RPMI8226 (cell line): ENCODE measurements at regions not wholly inside any gene's neighbourhood (a gene's known extent, or its start where the extent isn't known, plus 50 kb on each side); places are given as distances from the start of the nearest gene placed in this dataset.
A peak's percentile ranks its signal among the peaks of the same experiment; 100 is the strongest.
"Not testable (repeated sequence)": the region's sequence is repeated elsewhere in the genome, so short reads cannot be mapped to it uniquely, and the experiment has no call there.

ENCODE experiments used
- DNase-seq: peaks from one replicate; pipeline ENCODE4 v3.0.0-alpha.2; 2015

DNA sequence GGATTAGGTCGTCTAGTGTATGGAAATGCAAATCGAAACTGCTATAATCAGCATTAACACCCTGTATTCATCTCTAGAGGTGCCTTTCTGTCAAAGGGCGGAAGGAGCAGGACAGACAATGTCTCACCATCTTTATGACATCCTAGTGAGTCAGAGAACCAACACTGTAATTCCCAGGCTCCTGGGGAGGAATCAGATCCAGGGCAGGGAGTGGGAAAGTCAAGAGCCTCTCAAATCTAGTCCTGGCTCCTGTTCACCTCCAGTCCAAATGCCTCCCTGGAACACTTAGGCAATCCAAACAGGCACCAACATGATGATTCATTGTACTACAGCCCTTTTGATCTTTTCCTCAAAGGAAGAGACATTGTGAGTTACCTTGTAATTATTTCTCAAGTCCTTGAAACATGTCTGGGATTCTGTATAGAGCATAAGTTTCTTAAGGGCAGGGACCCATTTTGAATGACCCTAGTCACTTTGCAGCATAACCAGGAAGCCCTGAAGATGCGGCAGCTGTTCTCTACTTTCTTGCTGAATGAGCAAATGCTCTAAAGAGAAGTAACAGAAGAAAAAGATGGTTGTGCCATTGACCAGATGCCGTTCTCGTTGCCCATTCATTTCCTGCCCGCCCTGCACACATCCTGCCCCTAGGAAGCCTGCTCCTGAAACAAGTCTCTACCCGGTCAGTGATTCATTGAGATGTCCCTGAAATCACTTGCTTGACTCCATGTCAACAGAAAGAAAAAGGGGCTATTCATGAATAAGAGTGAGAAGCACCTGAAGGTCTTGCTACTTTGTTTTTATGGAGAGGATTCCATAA, 112.8 kb upstream of the JARID2 start:
- DNase-seq: peak; percentile 34

DNA sequence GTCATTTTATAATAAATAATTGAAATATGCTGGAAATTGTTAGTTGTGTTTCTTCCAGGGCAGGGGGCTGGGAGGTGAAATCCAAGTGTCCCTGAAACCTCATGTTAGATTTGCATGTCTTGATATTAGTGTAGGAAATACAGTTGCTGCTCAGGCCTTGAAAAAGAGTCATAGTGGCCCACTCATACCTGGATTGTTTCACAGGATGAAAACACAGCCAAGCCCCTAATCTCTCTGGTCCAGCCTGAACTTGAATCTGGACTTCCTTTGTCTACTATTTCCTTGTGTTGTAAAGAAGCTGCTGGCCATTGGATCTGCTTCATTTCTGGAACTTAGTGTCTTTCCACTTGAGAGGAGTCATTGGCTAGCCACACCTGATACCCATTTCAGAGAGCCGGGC, 108.8 kb upstream of the JARID2 start:
- no peak for DNase-seq

DNA sequence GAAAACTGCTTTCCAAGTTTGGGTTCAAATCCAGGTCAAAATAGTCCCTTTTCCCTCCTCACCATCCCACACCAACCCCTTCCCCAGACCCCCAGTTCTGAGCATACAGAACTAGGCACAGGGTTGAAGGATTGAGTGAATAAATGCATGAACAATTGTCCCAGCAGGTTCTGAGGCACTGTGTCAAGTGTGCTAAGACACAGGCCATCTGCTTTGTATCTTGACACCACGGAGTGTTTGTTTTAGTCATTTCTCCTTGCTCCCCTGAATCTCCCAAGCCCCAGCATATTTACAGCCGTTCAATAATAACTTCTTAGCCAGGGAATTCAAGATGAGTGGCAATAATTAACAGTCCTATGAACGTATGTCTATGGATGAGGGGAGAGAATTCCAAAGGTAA, 102.8 kb upstream of the JARID2 start:
- no peak for DNase-seq

GRCh38 chr6:15143540-15143939, 102.3 kb upstream of the JARID2 start:
- no peak for DNase-seq

- no peak for DNase-seq
These were observed 100.0 kb upstream of the JARID2 start for GRCh38 chr6:15145821-15146220.

DNA sequence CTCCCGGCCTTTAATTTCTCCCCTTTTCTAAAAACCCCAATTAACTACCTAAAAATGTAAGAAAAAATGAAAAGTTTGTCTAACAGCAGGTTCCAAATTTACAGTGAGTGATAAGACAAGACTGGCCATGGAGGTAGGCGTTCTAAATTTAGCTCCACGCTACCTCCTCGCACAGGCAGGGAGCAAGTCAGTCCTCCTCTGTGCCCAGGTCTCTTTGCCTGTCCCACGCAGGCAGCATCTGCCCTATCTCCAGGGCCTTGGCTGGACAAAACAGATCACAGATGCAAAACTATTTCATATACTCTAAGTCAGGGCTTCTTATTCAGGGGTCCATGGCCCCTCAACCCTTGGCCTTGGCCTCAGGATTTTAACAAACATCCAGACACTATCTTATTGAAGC, 98.0 kb upstream of the JARID2 start:
- no peak for DNase-seq

DNA sequence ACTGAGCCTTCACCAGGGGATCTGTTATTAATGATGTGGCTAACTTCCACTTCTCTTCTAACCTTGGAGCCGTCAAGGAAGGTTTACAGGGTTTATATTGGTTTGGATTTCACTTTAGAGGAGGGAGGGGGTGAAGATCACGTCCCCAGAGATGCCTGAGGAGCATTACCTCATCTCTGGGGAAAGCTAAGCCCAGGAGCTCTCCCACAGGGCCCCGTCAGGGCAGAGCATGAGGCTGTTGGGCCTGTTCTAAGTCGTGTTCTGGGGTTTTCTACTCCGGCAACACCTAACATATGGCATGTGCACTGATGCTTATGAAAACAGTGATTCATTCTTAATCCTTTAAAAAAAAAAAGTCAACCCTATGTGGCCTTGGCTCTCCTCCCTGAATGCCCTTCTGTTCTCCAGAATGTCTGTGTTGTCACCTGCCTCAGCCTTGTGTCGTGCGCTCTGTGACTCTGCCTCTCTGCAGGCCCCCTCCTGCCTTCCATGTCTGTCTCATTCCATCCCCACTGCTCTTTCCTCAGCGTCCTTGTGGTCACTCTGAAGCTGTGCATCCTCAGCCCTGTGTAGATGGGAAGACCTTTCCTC, 97.4 kb upstream of the JARID2 start:
- no peak for DNase-seq

DNA sequence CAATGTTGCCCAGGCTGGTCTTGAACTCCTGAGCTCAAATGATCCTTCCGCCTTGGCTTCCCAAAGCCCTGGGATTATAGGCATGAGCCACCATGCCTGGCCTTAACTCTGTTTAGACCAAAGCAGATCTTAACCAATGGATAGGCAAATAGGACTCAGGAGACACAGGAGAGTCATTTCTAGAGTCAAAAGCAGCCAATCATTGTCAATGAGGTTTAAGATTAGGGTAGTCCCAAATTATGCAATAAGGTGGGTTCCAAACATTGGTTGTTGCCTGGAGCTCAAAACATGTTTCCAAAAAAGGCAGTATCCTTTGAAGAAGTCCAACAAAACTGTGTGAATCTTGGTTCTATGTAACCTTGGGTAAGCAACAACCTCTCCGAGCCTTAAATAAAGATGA, 95.7 kb upstream of the JARID2 start:
- no peak for DNase-seq

DNA sequence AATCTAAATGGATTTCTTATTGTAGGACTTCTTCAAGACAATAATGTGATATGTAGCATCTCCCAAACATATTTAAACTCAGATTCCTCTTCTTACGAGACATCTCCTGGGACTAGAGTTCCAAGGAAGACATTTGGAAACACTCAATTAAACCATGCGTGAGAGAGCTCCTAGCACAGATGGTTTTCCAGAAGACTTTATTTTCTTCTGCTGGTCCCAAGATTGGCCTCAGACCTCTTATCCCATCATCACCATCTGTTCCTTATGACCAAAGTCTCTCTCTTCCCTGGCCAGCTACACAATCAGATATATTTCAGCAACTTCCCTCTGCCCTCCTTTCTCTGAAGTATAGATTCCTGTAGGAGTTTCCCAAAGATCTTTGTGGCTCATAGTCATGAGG, 93.2 kb upstream of the JARID2 start:
- DNase-seq: no peak

GRCh38 chr6:15153191-15153590, 92.7 kb upstream of the JARID2 start:
- no peak for DNase-seq

- DNase-seq: no peak
These were observed 88.4 kb upstream of the JARID2 start for GRCh38 chr6:15157479-15157878.

DNA sequence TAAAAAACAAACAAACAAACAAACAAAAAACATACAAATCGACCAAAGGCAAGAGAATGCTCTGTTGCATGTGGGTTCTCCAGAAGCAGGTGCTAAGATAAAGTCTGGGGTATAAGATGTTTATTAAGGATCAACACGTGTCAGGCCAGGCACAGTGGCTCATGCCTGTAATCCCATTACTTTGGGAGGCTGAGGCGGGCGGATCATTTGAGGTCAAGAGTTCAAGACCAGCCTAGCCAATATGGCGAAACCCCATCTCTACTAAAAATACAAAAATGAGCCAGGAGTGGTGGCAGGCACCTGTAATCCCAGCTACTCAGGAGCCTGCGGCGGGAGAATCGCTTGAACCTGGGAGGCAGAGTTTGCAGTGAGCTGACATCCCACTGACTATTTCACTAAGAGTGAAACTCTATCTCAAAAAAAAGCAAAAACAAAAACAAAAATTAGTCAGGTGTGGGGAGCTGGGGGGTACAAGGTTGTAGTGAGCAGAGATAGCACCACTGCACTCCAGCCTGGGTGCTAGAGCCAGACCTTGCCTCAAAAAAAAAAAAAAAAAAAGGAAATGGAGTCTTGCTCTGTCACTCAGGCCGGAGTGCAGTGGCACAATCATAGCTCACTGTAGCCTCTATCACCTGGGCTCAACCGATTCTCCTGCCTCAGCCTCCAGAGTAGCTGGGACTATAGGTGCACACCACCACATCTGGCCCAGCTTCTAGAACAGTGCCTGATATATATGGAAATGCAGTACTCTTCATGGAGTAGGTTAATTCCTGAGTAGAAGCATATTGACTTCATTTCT, 86.8 kb upstream of the JARID2 start:
- no peak for DNase-seq

- DNase-seq: no peak
These were observed 85.1 kb upstream of the JARID2 start for GRCh38 chr6:15160812-15161211.

- DNase-seq: not testable (repeated sequence)
These were observed 81.0 kb upstream of the JARID2 start for GRCh38 chr6:15164855-15165254.

GRCh38 chr6:15166121-15166520, 79.7 kb upstream of the JARID2 start:
- DNase-seq: no peak

DNA sequence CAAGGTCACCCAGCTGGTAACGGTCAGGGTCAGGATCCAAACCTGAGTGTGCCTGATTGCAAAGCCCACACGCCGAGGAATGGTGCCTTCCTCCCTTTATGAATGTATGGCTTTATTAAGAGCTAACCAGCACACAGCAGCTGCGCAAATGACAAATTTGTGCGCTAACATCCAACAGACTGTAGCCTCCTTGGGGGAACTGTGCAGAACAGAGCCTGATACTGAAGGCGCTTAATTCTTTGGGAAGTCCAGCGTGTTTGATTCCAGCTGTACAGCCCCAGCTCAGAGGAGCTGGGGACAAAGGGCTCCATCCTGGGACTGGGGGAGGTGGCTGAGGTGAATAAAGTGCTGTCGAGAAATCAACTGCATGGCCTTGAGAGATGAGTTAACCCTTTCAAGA, 75.7 kb upstream of the JARID2 start:
- no peak for DNase-seq

DNA sequence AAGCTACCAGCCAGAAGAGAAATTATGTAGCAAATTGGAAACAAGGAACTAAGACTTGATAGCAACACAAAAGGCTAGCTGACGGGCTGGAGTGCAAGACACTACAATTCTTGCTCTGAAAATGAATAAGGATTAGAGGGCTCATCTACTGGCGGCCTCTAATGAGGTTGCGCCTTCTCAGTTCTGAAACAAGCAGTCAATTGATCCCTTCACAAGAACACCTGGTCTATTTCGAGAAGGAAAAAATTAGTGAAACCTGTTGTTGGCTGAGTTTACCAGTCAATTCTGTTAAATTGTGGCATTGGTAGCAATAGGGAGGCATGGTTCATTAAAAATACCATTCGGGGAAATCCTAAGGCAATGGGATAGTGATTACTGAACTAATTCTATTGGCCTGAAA, 74.8 kb upstream of the JARID2 start:
- DNase-seq: peak; percentile 42

DNA sequence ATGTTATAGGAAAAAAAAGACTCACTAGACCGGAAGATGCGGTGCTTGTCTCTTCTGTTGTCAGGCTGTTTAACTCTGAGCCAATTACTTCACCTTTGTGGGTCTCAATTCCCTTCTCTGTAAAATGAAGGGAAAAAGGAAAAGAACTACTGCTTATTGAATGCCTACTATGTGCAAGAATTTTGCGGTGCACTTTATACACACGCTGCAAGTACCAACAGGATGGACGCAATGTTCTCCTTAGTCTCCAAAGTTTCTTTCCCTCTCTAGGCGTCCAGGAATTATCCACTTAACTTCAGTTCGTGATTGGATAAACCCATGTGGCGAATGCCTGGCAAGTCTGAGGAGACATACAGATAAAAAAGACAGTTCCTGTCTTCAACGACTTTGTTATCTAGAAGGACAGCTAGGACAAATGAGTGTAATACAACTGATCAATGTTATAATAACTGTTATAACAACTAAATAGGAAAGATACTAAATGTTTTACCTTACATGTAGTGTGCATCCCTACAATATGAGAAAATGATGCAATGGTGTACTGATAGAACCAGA, 69.0 kb upstream of the JARID2 start:
- no peak for DNase-seq

- DNase-seq: no peak
These were observed 61.9 kb upstream of the JARID2 start for GRCh38 chr6:15183979-15184378.

DNA sequence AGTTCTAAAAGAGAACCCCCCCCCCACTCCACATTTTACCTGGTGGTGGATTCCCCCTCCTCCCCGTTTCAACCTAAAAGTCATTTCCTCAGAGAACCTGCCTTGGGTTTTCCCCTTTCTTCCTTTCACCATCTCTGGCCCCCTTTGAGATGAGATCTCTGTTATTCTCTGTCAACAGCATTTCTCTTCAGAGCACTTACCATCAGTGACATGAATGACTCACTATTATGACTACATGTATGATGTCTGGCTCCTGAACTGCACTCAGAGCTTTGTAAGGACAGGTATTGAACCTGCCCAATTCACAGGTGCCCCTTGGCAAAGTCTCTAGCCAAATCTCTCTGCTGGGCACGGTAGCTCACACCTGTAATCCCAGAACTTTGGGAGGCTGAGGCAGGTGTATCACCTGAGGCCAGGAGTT, 61.4 kb upstream of the JARID2 start:
- no peak for DNase-seq

DNA sequence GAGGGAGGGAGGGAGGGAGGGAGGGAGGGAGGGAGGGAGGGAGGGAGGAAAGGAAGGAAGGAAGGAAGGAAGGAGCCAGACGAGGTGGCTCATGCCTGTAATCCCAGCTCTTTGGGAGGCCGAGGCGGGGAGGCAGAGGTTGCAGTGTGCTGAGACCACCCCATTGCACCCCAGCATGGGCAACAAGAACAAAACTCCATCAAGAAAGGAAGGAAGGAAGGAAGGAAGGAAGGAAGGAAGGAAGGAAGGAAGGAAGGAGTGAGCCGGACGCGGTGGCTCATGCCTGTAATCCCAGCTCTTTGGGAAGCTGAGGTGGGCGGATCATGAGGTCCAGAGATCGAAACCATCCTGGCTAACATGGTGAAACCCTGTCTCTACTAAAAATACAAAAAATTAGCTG, 60.8 kb upstream of the JARID2 start:
- DNase-seq: not testable (repeated sequence)

DNA sequence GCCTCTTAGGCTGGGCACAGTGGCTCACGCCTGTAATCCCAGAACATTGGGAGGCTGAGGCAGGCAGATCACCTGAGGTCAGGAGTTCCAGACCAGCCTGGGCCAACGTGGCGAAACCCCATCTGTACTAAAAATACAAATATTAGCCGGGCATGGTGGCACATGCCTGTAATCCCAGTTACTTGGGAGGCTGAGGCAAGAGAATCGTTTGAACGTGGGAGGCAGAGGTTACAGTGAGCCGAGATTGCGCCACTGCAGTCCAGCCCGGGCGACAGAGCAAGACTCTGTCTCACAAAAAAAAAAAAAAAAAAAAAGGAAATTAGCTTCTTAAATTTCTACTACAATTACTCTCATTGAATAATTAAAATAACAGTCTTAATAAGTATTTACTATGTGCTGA, 52.4 kb upstream of the JARID2 start:
- not testable (repeated sequence) for DNase-seq

GRCh38 chr6:15194453-15194852, 51.4 kb upstream of the JARID2 start:
- no peak for DNase-seq
